Peyer's patch (tissue), 4 donors: ENCODE measurements at regions not wholly inside any gene's neighbourhood (a gene's known extent, or its start where the extent isn't known, plus 50 kb on each side); places are given as distances from the start of the nearest gene placed in this dataset.

Experiments used
- CTCF ChIP-seq, 6 experiments: fragments of 450-650 bp in 4 of 6; fragments of 200-600 bp in 2 of 6; sonication (generic) in 1 of 6; IDR thresholded peaks; one replicate each; pipeline ENCODE4 v1.5.1; 2017 to 2019; ENCODE audit warnings: antibody characterized with exemption in 6 of 6, mild to moderate bottlenecking in 3 of 6, moderate library complexity in 1 of 6
- POLR2A ChIP-seq, 2 donors: fragments of 450-650 bp; IDR thresholded peaks; one replicate each; pipeline ENCODE4 v1.5.1; 2017; ENCODE audit warnings: antibody characterized with exemption in 2 of 2, mild to moderate bottlenecking in 2 of 2, moderate library complexity in 2 of 2

DNA sequence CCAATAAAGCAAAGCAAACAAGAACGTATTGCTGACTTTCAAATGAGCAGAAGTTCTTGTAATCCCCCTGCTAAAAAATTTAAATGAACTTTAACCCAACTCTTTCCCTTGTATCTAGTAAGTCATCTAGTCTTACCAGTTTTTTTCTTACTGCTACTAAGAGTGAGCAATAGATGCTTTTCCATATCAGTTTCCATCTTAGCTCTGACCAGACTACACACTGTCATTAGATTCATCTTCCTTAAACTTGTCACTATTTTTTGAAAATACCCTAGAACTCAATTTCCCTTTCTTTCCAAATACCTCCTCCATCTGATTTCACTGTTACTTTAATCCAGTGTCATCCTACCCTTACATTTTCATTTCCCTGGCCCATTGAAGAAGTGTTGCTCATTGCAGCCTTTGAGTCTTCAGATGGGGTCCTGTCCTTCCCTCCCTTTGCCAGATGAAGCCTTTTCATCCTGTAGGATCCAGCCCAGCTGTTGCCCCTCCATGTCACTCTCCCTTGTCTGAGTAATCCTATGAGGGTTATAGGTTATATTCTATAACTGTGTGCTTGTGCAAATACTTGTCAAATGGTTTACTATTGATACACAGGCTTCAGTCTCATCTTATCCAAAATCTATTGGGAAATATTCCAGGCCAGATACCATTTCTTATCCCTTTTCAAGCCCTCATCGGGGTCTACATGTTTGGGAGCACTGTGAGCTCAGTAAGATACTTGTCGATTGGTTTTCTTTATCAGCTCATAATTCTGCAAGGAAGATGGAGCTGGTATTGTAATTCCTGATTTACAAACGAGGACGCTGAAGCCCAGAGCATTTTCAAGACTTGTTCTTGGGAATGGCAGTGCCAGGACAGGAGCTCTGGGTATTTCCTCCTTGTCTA, 51.5 kb upstream of the ITGB1 start:
- TF ChIP-seq POLR2A (IDR thresholded peaks at IDR 0.05) (no peak), CTCF (IDR thresholded peaks at IDR 0.05) (no peak)
